GM19452 (cell line): ENCODE measurements at regions not wholly inside any gene's neighbourhood (a gene's known extent, or its start where the extent isn't known, plus 50 kb on each side); places are given as distances from the start of the nearest gene placed in this dataset.

Experiments used
- ATAC-seq: cut with Tn5 transposase; IDR thresholded peaks from one replicate; pipeline ENCODE4 v1.9.1; 2021; ENCODE audit not compliant: unreplicated experiment

- no peak for ATAC-seq
Measured at GRCh38 chr4:167290678-167291077, 56.4 kb upstream of the SPOCK3 start.

DNA sequence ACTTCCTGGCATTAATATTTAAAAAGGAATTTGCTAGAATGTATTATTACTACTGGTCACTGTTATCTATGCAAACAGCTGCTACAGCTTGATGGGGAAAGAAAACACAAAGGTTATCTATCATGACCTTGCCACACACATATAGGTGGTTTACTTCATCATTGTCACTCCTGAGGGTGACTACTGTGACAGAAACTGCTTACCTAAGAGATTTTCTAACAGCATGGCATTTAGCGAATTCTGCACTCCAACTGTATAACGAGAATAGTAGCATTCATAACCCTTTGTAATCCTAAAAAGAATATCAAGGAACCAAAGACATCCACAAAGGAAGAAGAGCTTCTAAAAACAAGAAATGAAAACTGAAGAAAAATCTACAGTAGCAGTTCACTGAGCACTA is 74.6 kb upstream of the SPOCK3 start:
- no peak for ATAC-seq

DNA sequence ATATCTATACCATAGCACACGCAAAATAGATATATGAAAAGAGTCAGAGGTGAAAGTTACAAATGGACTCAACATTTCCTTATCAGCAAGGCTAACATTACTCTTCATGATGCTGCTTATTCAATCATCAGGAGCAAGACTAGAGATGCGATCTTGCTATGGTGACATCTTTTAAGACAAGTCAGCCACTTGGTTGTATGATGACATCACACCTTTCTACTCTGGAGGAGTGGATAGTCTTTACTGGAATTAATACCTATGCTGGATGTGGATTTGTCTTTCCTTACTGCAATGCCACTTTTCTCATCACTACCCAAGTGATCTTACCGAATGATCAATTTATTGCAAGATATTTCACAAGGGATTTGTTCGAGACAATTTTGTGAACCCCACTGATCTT is 87.0 kb upstream of the SPOCK3 start:
- no peak for ATAC-seq

GRCh38 chr4:167339781-167340180 is 105.5 kb upstream of the SPOCK3 start:
- no peak for ATAC-seq

DNA sequence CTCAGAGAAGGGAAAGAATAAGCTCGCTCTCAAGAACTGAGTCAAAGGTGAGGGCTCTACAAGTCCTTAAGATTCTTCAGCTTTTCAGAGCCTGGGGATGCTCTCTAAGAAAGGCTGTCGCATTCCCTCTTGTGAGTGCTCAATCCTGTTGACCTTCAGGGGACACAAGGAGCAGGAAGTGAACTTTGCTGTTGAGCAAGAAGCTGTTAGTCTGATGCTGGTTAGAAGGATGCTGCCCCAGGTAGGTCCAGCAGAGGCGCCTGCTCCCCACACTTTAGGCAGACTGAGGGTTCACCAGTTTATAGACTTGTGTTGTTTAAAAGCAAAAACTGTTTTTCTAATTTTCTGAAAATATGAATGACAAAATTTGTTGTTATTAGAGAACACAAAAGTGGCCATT is 125.4 kb upstream of the SPOCK3 start:
- no peak for ATAC-seq

- ATAC-seq, result no peak
Measured at GRCh38 chr4:167379076-167379835, 145.0 kb upstream of the SPOCK3 start.

DNA sequence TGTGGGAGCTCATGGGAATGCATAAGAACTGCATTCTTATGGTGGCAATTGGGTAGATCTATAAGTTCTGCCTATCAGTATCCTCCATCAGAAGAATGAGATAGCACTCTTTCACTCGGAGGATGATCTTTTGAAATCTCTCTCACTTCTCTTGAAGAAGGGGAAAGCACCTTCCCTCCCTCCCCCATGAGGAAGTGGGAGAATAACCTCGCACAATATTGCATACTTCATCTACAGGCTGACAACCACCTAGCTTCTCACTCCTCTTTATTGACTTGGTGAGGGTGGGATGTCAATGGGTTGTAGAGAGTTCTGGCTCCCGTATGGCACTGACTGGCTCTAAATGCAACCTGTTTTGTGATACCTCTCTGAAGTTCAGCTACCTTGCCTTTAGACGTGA is 146.7 kb upstream of the SPOCK3 start:
- ATAC-seq, result no peak

DNA sequence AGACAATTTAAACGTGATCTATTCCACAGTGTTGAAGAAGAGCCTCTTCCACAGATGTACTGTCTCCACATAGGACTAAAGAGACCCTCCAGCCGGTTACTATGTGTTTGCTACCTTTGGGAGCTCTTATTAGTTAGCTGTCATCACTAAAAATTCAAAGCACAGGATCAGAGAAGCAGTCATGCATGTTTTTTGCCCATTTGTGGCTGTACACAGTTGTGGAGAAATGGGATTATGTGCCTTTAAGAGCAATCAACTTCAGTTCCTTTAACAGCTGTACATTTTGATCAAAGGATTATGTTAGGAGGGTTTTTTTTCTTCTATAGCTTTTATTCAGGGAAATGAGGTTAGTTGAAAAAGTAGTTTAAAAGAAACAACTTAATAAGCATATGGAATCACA is 149.0 kb upstream of the SPOCK3 start:
- ATAC-seq, result no peak

DNA sequence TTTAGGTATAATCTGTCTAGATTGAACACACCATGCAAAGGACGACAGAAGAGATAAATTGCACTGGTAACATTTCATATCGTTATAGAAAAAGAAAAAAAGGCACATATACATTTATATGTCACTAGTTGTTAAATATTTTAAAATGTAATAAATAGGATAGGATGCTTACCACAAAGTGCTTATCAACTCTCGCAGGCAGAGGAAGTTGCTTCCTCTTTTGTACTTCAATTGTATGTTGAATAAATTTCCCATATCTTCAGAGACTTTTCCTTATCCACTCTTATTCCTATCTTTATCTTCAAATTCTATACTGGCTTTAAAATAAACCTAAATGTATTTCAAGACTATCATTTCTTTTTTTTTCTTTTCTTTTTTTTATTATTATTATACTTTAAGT is 163.3 kb upstream of the SPOCK3 start:
- ATAC-seq, result no peak

- no peak for ATAC-seq
Measured at GRCh38 chr4:167399201-167399600, 164.9 kb upstream of the SPOCK3 start.

- no peak for ATAC-seq
Measured at GRCh38 chr4:167406181-167406580, 171.9 kb upstream of the SPOCK3 start.

- no peak for ATAC-seq
Measured at GRCh38 chr4:167415461-167415860, 181.2 kb upstream of the SPOCK3 start.

GRCh38 chr4:167419468-167420140 is 185.3 kb upstream of the SPOCK3 start:
- ATAC-seq, result no peak

DNA sequence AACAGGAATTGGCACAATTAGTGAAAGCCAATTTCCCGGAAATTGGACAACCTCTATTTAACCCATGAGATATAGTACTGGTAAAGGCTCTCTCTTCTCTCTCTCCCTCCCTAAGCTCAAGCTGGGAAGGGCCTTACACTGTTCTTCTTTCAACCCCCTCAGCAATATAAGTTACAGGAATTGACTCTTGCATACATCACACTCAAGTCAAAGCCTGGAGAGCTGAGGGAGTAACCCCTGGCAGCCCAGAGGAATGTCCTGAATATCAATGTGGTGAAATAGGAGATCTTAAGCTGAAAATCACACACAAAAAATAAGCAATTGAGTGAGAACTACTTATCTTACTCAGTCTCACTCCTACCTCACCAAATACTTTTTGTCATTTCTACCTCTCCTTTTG is 186.9 kb upstream of the SPOCK3 start:
- ATAC-seq, result no peak

DNA sequence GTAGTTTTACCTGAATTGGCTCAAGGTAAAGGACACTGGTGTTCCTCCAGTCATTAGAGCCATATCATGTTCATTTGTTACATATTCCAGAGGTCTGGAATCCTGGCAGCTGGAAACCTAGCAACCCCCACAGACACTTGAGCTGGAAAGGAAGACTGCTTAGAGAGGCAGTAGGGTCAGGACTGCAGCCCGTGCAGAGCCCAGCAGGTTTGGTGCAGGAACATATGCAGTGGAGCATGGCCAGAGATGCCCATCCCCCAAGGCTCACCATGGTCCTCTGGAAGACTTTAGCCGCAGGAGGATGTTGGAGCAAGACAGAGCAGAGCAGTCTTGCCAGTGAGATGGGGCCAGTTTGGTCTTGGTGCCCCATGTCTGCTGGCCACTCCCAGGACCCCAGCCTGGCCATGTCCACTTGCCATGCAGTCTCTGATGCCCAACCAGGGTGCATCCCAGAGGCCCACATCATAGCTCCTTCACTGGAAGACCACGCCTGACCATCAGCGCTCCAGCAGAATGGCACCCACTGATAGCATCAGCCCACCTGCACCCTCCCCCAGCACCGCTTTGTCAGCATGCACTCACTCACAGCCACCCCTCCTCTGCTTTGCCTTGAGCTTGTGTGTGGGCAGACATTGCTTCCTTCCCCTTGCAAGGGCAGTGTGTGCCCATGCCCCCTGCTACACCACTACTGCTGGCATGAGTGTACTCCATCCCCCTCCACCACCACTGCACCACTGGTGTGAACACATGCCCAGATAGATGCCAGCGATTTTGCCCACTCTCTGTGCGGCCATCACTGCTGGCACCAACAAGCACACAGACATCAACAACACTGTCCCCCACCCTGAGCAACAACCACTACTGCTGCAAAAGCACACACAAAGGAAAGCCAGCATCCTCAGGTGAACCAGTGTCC is 190.3 kb upstream of the SPOCK3 start:
- ATAC-seq, result no peak

DNA sequence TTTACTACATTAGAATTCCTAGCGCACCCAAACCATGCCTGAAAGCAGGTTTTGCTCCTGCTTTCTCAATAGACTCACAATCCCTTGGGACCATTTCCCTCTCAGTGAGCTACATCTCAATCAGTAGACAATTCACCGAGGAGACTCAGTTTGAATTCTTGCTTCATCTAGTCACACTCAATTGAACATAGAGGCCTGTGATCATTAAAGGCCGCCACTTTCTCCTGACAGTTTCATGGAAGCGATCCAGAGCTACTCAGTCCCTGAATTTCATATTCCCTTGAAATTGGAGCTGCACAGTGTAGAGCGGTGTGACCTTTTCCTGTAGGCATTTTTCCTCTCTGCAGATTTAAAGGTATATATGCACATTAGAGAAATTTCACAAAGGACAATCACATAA is 193.9 kb upstream of the SPOCK3 start:
- no peak for ATAC-seq

DNA sequence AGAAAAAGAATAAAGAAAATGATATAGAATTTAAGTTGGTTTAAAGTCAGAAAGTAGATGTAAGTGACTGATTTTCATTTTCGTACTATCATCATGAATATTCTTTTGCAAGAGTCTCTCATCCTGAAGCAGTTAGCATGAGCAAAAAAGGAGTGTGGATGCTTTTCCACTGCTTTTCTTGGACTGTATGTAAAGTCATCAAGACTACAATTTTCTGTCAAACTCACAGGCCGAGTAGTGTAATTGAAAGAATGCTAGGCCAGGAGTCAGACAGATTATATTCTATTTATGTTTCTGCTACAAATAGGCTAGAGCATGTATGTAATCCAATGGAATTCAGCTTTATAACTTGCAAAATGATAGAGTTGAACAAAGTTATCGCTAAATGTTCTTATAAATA is 197.1 kb upstream of the SPOCK3 start:
- no peak for ATAC-seq

DNA sequence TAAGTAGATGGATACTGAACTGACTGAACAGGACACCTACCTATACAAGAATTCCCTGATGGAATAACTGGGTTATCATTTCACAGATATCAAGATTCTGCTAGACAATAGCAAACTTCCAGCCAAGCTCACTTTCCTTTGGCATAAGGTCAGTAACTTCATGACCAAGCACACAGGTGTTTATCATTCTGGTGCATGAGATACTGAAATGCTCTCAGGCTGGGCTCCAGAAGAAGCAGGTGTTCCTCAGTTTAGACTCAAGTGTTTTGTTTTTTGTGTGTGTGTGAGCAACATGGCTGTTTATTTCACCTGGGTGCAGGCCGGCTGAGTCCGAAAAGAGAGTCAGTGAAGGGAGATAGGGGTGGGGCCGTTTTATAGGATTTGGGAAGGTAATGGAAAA is 201.5 kb upstream of the SPOCK3 start:
- ATAC-seq, result no peak

DNA sequence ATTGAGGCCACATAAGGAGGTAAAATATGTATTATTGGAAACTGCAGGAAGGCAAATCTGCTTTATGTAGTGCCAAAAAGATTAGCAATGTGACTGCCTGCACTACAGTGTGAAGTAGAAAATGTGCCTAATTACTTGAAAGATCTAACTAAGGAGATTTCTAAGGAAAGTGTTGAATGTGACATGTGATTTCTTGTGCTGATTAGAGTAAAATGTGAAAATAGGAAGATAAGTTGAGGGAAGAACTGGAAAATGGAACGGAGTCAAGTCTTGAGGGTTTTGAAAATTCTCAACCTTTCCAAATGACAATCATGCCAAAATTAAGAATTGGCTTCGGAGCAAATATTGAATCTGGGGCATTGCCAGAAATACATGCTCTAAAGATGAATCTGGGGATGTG is 209.5 kb upstream of the SPOCK3 start:
- ATAC-seq, result no peak

GRCh38 chr4:167452922-167453430 is 218.7 kb upstream of the SPOCK3 start:
- ATAC-seq, result no peak

- no peak for ATAC-seq
Measured at GRCh38 chr4:167456619-167457018, 222.3 kb upstream of the SPOCK3 start.

DNA sequence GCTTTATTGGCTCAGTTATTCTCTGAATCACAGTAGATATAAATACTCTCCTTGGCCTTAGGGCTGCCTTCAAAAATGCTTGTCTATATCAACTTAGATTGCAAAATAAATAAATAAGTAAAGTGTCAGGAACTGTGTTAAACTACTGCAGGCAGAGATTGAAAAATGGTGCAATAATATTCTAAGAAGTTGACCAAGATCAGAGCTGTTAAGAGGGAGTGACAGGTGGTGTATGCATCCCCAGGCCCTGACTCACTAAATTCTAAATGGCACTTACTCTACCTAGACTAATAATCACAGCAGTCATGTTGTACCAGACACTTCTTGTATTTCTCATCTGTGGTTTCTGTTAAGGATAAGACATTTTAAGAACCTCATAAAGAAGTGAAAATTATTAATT is 235.1 kb upstream of the SPOCK3 start:
- ATAC-seq, result no peak
